ENCODE measurements at regions not wholly inside any gene's neighbourhood (a gene's known extent, or its start where the extent isn't known, plus 50 kb on each side); places are given as distances from the start of the nearest gene placed in this dataset.

GRCh38 chr10:44851881-44852280, 59.3 kb upstream of the TMEM72 start:
- Histone ChIP-seq H3K9me3 (replicated peaks in 1 of 2; ENCODE audit: control insufficient read depth in 2 of 2, insufficient read depth in 1 of 2, low read depth in 1 of 2, low read length in 2 of 2) (peaks cover 0 to 2% of the 10 kb centered on the region in 2 donors), H3K27me3 (ENCODE audit: control insufficient read depth in 3 of 3, insufficient read depth in 3 of 3, low read depth in 1 of 3, low read length in 3 of 3) (peaks cover 0 to 15% (median 0%) of the 10 kb centered on the region in 3 experiments), H3K14ac (ENCODE audit: low read length) (no peak overlapping the region), H2AFZ (ENCODE audit: low read length) (no peak overlapping the region), H3K27ac (replicated peaks; ENCODE audit: low read length) (no peak overlapping the region), H4K91ac (ENCODE audit: low read depth, low read length, poor library complexity) (no peak overlapping the region), H2BK12ac (ENCODE audit: low read length) (no peak overlapping the region), H3K18ac (ENCODE audit: low read length) (peak overlapping the region; percentile 60), H3K4ac (ENCODE audit: low read length) (peak overlapping the region; percentile 6), H3K23ac (ENCODE audit: low read depth, low read length, poor library complexity) (no peak overlapping the region), H3K9ac (ENCODE audit: low read depth, low read length, poor library complexity) (no peak overlapping the region), H3K4me1 (ENCODE audit: control insufficient read depth in 2 of 2, insufficient read depth in 1 of 2, low read depth in 1 of 2, low read length in 2 of 2) (peaks cover 0 to 23% of the 10 kb centered on the region in 2 donors), H2BK5ac (ENCODE audit: low read length) (no peak overlapping the region), H3K4me2 (ENCODE audit: insufficient read depth, low read length, poor library complexity, severe bottlenecking) (no peak overlapping the region), H3K4me3 (ENCODE audit: low read length in 2 of 2) (no peak overlapping the region), H3K79me1 (ENCODE audit: low read depth, low read length) (no peaks in the 10 kb centered on the region), H2AK5ac (ENCODE audit: low read depth, low read length) (peak overlapping the region; percentile 86), H2BK120ac (ENCODE audit: low read depth, low read length) (no peak overlapping the region), H2BK15ac (ENCODE audit: low read length) (no peak overlapping the region), H3K36me3 (replicated peaks in 1 of 2; ENCODE audit: control insufficient read depth in 2 of 2, insufficient read depth in 2 of 2, low read length in 2 of 2) (no peaks in the 10 kb centered on the region), H4K8ac (ENCODE audit: low read depth, low read length) (no peak overlapping the region)
- no CpG with 5 or more reads among the region's 8 CpGs for WGBS, 2 donors (ENCODE audit: extremely low coverage in 2 of 2, insufficient read length in 2 of 2, insufficient replicate concordance in 1 of 2)
- no peak for DNase-seq (ENCODE audit: low spot score)

GRCh38 chr10:44853148-44853734, 57.9 kb upstream of the TMEM72 start:
- Histone ChIP-seq H3K4ac (ENCODE audit: low read length) (no peak overlapping the region), H3K36me3 (replicated peaks in 1 of 2; ENCODE audit: control insufficient read depth in 2 of 2, insufficient read depth in 2 of 2, low read length in 2 of 2) (no peaks in the 10 kb centered on the region), H3K9me3 (replicated peaks in 1 of 2; ENCODE audit: control insufficient read depth in 2 of 2, insufficient read depth in 1 of 2, low read depth in 1 of 2, low read length in 2 of 2) (peaks cover 0 to 2% of the 10 kb centered on the region in 2 donors), H2AK5ac (ENCODE audit: low read depth, low read length) (peak overlapping the region; percentile 83), H2BK12ac (ENCODE audit: low read length) (no peak overlapping the region), H3K18ac (ENCODE audit: low read length) (no peak overlapping the region), H4K91ac (ENCODE audit: low read depth, low read length, poor library complexity) (no peak overlapping the region), H3K4me3 (ENCODE audit: low read length in 2 of 2) (no peak overlapping the region), H2BK15ac (ENCODE audit: low read length) (peak overlapping the region; percentile 6), H2AFZ (ENCODE audit: low read length) (no peak overlapping the region), H4K8ac (ENCODE audit: low read depth, low read length) (no peak overlapping the region), H2BK5ac (ENCODE audit: low read length) (no peak overlapping the region), H3K9ac (ENCODE audit: low read depth, low read length, poor library complexity) (no peak overlapping the region), H3K27ac (replicated peaks; ENCODE audit: low read length) (no peak overlapping the region), H3K4me2 (ENCODE audit: insufficient read depth, low read length, poor library complexity, severe bottlenecking) (no peak overlapping the region), H3K23ac (ENCODE audit: low read depth, low read length, poor library complexity) (no peak overlapping the region), H2BK120ac (ENCODE audit: low read depth, low read length) (no peak overlapping the region), H3K79me1 (ENCODE audit: low read depth, low read length) (no peaks in the 10 kb centered on the region), H3K14ac (ENCODE audit: low read length) (peak overlapping the region; percentile 25), H3K27me3 (ENCODE audit: control insufficient read depth in 3 of 3, insufficient read depth in 3 of 3, low read depth in 1 of 3, low read length in 3 of 3) (peaks cover 0 to 12% (median 0%) of the 10 kb centered on the region in 3 experiments), H3K4me1 (ENCODE audit: control insufficient read depth in 2 of 2, insufficient read depth in 1 of 2, low read depth in 1 of 2, low read length in 2 of 2) (peaks cover 2 to 30% of the 10 kb centered on the region in 2 donors)
- DNase-seq (ENCODE audit: low spot score) = no peak
- no CpG with 5 or more reads among the region's 1 CpG for WGBS, 2 donors (ENCODE audit: extremely low coverage in 2 of 2, insufficient read length in 2 of 2, insufficient replicate concordance in 1 of 2)

GRCh38 chr10:44853796-44854195, 57.3 kb upstream of the TMEM72 start:
- H3K18ac ChIP-seq (ENCODE audit: low read length) = peak overlapping the region; percentile 9
- no peak for DNase-seq (ENCODE audit: low spot score)
- peaks cover 0 to 11% (median 0%) of the 10 kb centered on the region in 3 experiments for H3K27me3 ChIP-seq (ENCODE audit: control insufficient read depth in 3 of 3, insufficient read depth in 3 of 3, low read depth in 1 of 3, low read length in 3 of 3)
- H2BK5ac ChIP-seq (ENCODE audit: low read length) = no peak overlapping the region
- H3K9me3 ChIP-seq (replicated peaks in 1 of 2; ENCODE audit: control insufficient read depth in 2 of 2, insufficient read depth in 1 of 2, low read depth in 1 of 2, low read length in 2 of 2) = peaks cover 0 to 2% of the 10 kb centered on the region in 2 donors
- H3K14ac ChIP-seq (ENCODE audit: low read length) = no peak overlapping the region
- no peak overlapping the region for H4K91ac ChIP-seq (ENCODE audit: low read depth, low read length, poor library complexity)
- H2BK15ac ChIP-seq (ENCODE audit: low read length) = peak overlapping the region; percentile 6
- no peak overlapping the region for H3K23ac ChIP-seq (ENCODE audit: low read depth, low read length, poor library complexity)
- H3K79me1 ChIP-seq (ENCODE audit: low read depth, low read length) = no peaks in the 10 kb centered on the region
- H3K4ac ChIP-seq (ENCODE audit: low read length) = no peak overlapping the region
- no peak overlapping the region for H3K9ac ChIP-seq (ENCODE audit: low read depth, low read length, poor library complexity)
- H3K36me3 ChIP-seq (replicated peaks in 1 of 2; ENCODE audit: control insufficient read depth in 2 of 2, insufficient read depth in 2 of 2, low read length in 2 of 2) = no peaks in the 10 kb centered on the region
- no peak overlapping the region for H2AFZ ChIP-seq (ENCODE audit: low read length)
- H2BK12ac ChIP-seq (ENCODE audit: low read length) = no peak overlapping the region
- H4K8ac ChIP-seq (ENCODE audit: low read depth, low read length) = no peak overlapping the region
- H3K4me2 ChIP-seq (ENCODE audit: insufficient read depth, low read length, poor library complexity, severe bottlenecking) = no peak overlapping the region
- H3K4me3 ChIP-seq (ENCODE audit: low read length in 2 of 2) = no peak overlapping the region
- no CpG with 5 or more reads among the region's 6 CpGs for WGBS, 2 donors (ENCODE audit: extremely low coverage in 2 of 2, insufficient read length in 2 of 2, insufficient replicate concordance in 1 of 2)
- no peak overlapping the region for H2BK120ac ChIP-seq (ENCODE audit: low read depth, low read length)
- no peak overlapping the region for H3K27ac ChIP-seq (replicated peaks; ENCODE audit: low read length)
- H2AK5ac ChIP-seq (ENCODE audit: low read depth, low read length) = peak overlapping the region; percentile 83
- H3K4me1 ChIP-seq (ENCODE audit: control insufficient read depth in 2 of 2, insufficient read depth in 1 of 2, low read depth in 1 of 2, low read length in 2 of 2) = peaks cover 2 to 30% of the 10 kb centered on the region in 2 donors

GRCh38 chr10:44854693-44855350, 56.3 kb upstream of the TMEM72 start:
- Histone ChIP-seq H3K27ac (replicated peaks; ENCODE audit: low read length) (no peak overlapping the region), H3K27me3 (ENCODE audit: control insufficient read depth in 3 of 3, insufficient read depth in 3 of 3, low read depth in 1 of 3, low read length in 3 of 3) (peaks cover 0 to 16% (median 0%) of the 10 kb centered on the region in 3 experiments), H3K9ac (ENCODE audit: low read depth, low read length, poor library complexity) (no peak overlapping the region), H3K9me3 (replicated peaks in 1 of 2; ENCODE audit: control insufficient read depth in 2 of 2, insufficient read depth in 1 of 2, low read depth in 1 of 2, low read length in 2 of 2) (peaks cover 0 to 2% of the 10 kb centered on the region in 2 donors), H3K4me3 (ENCODE audit: low read length in 2 of 2) (no peak overlapping the region), H2BK15ac (ENCODE audit: low read length) (no peak overlapping the region), H3K4me2 (ENCODE audit: insufficient read depth, low read length, poor library complexity, severe bottlenecking) (no peak overlapping the region), H3K4me1 (ENCODE audit: control insufficient read depth in 2 of 2, insufficient read depth in 1 of 2, low read depth in 1 of 2, low read length in 2 of 2) (peaks cover 2 to 30% of the 10 kb centered on the region in 2 donors), H2BK5ac (ENCODE audit: low read length) (no peak overlapping the region), H2BK120ac (ENCODE audit: low read depth, low read length) (no peak overlapping the region), H3K4ac (ENCODE audit: low read length) (no peak overlapping the region), H4K91ac (ENCODE audit: low read depth, low read length, poor library complexity) (no peak overlapping the region), H4K8ac (ENCODE audit: low read depth, low read length) (no peak overlapping the region), H3K23ac (ENCODE audit: low read depth, low read length, poor library complexity) (no peak overlapping the region), H3K14ac (ENCODE audit: low read length) (no peak overlapping the region), H3K36me3 (replicated peaks in 1 of 2; ENCODE audit: control insufficient read depth in 2 of 2, insufficient read depth in 2 of 2, low read length in 2 of 2) (no peaks in the 10 kb centered on the region), H2AFZ (ENCODE audit: low read length) (no peak overlapping the region), H2AK5ac (ENCODE audit: low read depth, low read length) (no peak overlapping the region), H3K18ac (ENCODE audit: low read length) (peak overlapping the region; percentile 55), H3K79me1 (ENCODE audit: low read depth, low read length) (no peaks in the 10 kb centered on the region), H2BK12ac (ENCODE audit: low read length) (no peak overlapping the region)
- no CpG with 5 or more reads among the region's 9 CpGs for WGBS, 2 donors (ENCODE audit: extremely low coverage in 2 of 2, insufficient read length in 2 of 2, insufficient replicate concordance in 1 of 2)
- no peak for DNase-seq (ENCODE audit: low spot score)

Measured in neuronal stem cell (in vitro differentiated cells).